Activated B cell treated with CpG ODN at 0.5 μM for 24 hours (primary cell): ENCODE measurements at regions not wholly inside any gene's neighbourhood (a gene's known extent, or its start where the extent isn't known, plus 50 kb on each side); places are given as distances from the start of the nearest gene placed in this dataset.

Experiments used
- ATAC-seq: fragments of 200-7000 bp; cut with Tn5 transposase; one replicate; pipeline ENCODE4 v1.10.0; 2021; ENCODE audit warnings: low read depth, mild to moderate bottlenecking, moderate library complexity
- CTCF ChIA-PET: fragments of 350-600 bp; sonication (Branson Sonifier 250); formaldehyde crosslinking; loops from one replicate; lab custom pipeline; 2021; ENCODE audit warnings: antibody characterized with exemption; lab: Charles Lee
- POLR2A ChIA-PET: fragments of 350-600 bp; sonication (Branson Sonifier 250); formaldehyde crosslinking; loops from one replicate; lab custom pipeline; 2021; ENCODE audit warnings: antibody characterized with exemption; lab: Charles Lee
- DNase-seq: peaks from one replicate; pipeline ENCODE4 v3.0.0; 2022
- H3K27ac Mint-ChIP-seq: one replicate; pipeline ENCODE4 v1.8.0; 2020; ENCODE audit warnings: mixed read lengths
- H3K27me3 Mint-ChIP-seq: one replicate; pipeline ENCODE4 v1.8.0; 2021; ENCODE audit warnings: mixed read lengths
- H3K36me3 Mint-ChIP-seq: one replicate; pipeline ENCODE4 v1.8.0; 2021; ENCODE audit warnings: low read depth, mixed read lengths
- H3K4me1 Mint-ChIP-seq: one replicate; pipeline ENCODE4 v1.8.0; 2021; ENCODE audit warnings: mixed read lengths
- H3K4me3 Mint-ChIP-seq: one replicate; pipeline ENCODE4 v1.8.0; 2020; ENCODE audit warnings: mild to moderate bottlenecking, mixed read lengths
- H3K9me3 Mint-ChIP-seq: one replicate; pipeline ENCODE4 v1.8.0; 2020; ENCODE audit warnings: mixed read lengths
- CTCF ChIP-seq: fragments of 200-600 bp; IDR thresholded peaks from one replicate; pipeline ENCODE4 v1.8.0; 2022; ENCODE audit warnings: antibody characterized with exemption, mild to moderate bottlenecking
- intact Hi-C: fragments of 100-400 bp; cut with micrococcal nuclease; formaldehyde crosslinking; loops from one replicate; pipeline ENCODE4 v1.15.1; 2024

GRCh38 chr2:14925471-14925870, 293.0 kb downstream of the LRATD1 start:
- POLR2A ChIA-PET: no interaction called here
- no peaks in the 10 kb centered on the region for H3K27me3 Mint-ChIP-seq
- DNase-seq (no peak), ATAC-seq (no peak)
- TF ChIP-seq CTCF: no peak
- CTCF ChIA-PET: no interaction called here
- no peaks in the 10 kb centered on the region for H3K36me3 Mint-ChIP-seq
- H3K4me3 Mint-ChIP-seq: no peak overlapping the region
- intact Hi-C loops: no loop called here
- no peaks in the 10 kb centered on the region for H3K4me1 Mint-ChIP-seq
- no peak overlapping the region for H3K27ac Mint-ChIP-seq
- H3K9me3 Mint-ChIP-seq: peaks cover 6% of the 10 kb centered on the region

GRCh38 chr2:14927021-14927564, 294.6 kb downstream of the LRATD1 start:
- POLR2A ChIA-PET: no interaction called here
- intact Hi-C loops: no loop called here
- Mint-ChIP-seq H3K4me3 (no peak overlapping the region), H3K27ac (no peak overlapping the region), H3K4me1 (no peaks in the 10 kb centered on the region), H3K27me3 (no peaks in the 10 kb centered on the region), H3K36me3 (no peaks in the 10 kb centered on the region), H3K9me3 (peaks cover 5% of the 10 kb centered on the region)
- CTCF ChIA-PET: no interaction called here
- no peak for ATAC-seq
- no peak for TF ChIP-seq CTCF
- no peak for DNase-seq

- Mint-ChIP-seq H3K4me1 (no peaks in the 10 kb centered on the region), H3K27me3 (no peaks in the 10 kb centered on the region), H3K36me3 (no peaks in the 10 kb centered on the region), H3K9me3 (no peaks in the 10 kb centered on the region), H3K27ac (no peak overlapping the region), H3K4me3 (no peak overlapping the region)
- ATAC-seq (no peak), DNase-seq (no peak)
- ChIA-PET POLR2A (interaction anchor here (0.7 kb wide), 1 partner anchor 598 kb away, joined by 4 read pairs; no protein-coding TSS in a partner anchor), CTCF (no interaction called here)
- no peak for TF ChIP-seq CTCF
- intact Hi-C loops: no loop called here
These were observed 295.5 kb downstream of the LRATD1 start for GRCh38 chr2:14928056-14928455.

- intact Hi-C loops: no loop called here
- no peaks in the 10 kb centered on the region for H3K36me3 Mint-ChIP-seq
- POLR2A ChIA-PET: no interaction called here
These were observed 297.9 kb downstream of the LRATD1 start for GRCh38 chr2:14930441-14930840.

DNA sequence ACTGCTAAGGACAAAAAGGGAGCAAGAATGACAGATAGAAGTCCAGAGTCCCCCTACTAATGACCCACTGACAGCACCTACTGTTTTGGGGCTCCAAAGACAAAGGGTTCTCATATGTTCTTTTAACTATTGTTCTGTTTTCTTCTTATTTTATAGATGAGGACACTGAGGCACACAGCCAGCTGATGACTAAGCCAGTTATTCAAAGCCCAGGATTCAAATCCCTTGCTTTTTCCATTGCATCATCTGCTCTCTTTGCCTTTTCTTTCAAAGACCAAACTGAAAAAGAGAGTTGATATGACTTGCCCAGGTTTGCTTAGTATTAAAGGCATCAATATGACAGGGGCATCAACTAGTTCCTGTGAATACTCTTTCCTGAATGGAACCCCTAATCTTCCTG, 299.8 kb downstream of the LRATD1 start:
- POLR2A ChIA-PET: no interaction called here
- intact Hi-C loops: no loop called here

More at GRCh38 chr2:14930441-14930840, 297.9 kb downstream of the LRATD1 start:
- DNase-seq (no peak), ATAC-seq (no peak)
- CTCF ChIA-PET: no interaction called here
- no peak for TF ChIP-seq CTCF
- H3K4me1 Mint-ChIP-seq: no peaks in the 10 kb centered on the region
- H3K27ac Mint-ChIP-seq: no peak overlapping the region
- H3K27me3 Mint-ChIP-seq: peaks cover 2% of the 10 kb centered on the region
- H3K4me3 Mint-ChIP-seq: no peak overlapping the region
- H3K9me3 Mint-ChIP-seq: no peaks in the 10 kb centered on the region

More for the DNA sequence above, 299.8 kb downstream of the LRATD1 start:
- no peaks in the 10 kb centered on the region for H3K4me1 Mint-ChIP-seq
- peaks cover 5% of the 10 kb centered on the region for H3K9me3 Mint-ChIP-seq
- ATAC-seq (no peak), DNase-seq (no peak)
- TF ChIP-seq CTCF: no peak
- H3K4me3 Mint-ChIP-seq: no peak overlapping the region
- CTCF ChIA-PET: no interaction called here
- peaks cover 2% of the 10 kb centered on the region for H3K27me3 Mint-ChIP-seq
- no peaks in the 10 kb centered on the region for H3K36me3 Mint-ChIP-seq
- H3K27ac Mint-ChIP-seq: no peak overlapping the region
